GM12892 (cell line): ENCODE measurements at regions not wholly inside any gene's neighbourhood (a gene's known extent, or its start where the extent isn't known, plus 50 kb on each side); places are given as distances from the start of the nearest gene placed in this dataset.

Experiments used
- POLR2A ChIP-seq: IDR thresholded peaks from 2 replicates; pipeline ENCODE4 v1.6.1; 2011; ENCODE audit warnings: low read depth, low read length, control low read depth
- POLR2AphosphoS5 ChIP-seq: IDR thresholded peaks from 2 replicates; pipeline ENCODE4 v1.6.1; 2011; ENCODE audit warnings: low read depth, low read length, control low read depth
- TAF1 ChIP-seq: IDR thresholded peaks from 2 replicates; pipeline ENCODE4 v1.6.1; 2011; ENCODE audit warnings: low read depth, mild to moderate bottlenecking, control low read depth, low read length, borderline replicate concordance

DNA sequence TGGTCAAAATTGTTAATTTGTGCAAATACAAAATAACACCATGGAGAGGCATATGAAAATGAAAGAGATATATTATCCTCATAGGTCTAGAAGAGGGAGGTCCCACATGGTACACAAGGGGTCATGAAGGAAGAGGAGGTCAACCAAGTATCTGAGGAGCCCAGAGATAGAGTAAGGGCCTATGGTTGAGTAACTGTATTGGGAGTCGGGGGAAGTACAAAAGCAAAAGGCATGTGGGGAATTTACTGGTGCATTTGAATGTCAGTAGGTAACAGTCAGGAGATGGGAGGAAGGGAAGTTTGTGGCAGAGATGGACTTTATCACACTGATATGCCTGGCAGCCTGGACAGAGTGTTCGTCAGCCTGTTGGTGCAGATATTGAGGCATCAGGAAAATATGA lies 1113.7 kb downstream of the OTOL1 start:
- TF ChIP-seq POLR2A (no peak), POLR2AphosphoS5 (no peak), TAF1 (no peak)
